Fibroblast of lung (primary cell): ENCODE measurements at regions not wholly inside any gene's neighbourhood (a gene's known extent, or its start where the extent isn't known, plus 50 kb on each side); places are given as distances from the start of the nearest gene placed in this dataset.

Experiments used
- CTCF ChIP-seq, 2 donors: IDR thresholded peaks in 1 of 2; conservative IDR thresholded peaks in 1 of 2; 1 replicate in 1 of 2; 2 replicates in 1 of 2; pipeline ENCODE4 v1.5.1; 2011 to 2012; ENCODE audit warnings: low read length in 2 of 2, control low read depth in 1 of 2, inconsistent platforms in 1 of 2, low read depth in 1 of 2, mild to moderate bottlenecking in 1 of 2
- EZH2 ChIP-seq: IDR thresholded peaks from 2 replicates; pipeline ENCODE4 v1.5.1; 2012; ENCODE audit warnings: low read length, control low read depth, mild to moderate bottlenecking; ENCODE audit errors: missing control alignments

DNA sequence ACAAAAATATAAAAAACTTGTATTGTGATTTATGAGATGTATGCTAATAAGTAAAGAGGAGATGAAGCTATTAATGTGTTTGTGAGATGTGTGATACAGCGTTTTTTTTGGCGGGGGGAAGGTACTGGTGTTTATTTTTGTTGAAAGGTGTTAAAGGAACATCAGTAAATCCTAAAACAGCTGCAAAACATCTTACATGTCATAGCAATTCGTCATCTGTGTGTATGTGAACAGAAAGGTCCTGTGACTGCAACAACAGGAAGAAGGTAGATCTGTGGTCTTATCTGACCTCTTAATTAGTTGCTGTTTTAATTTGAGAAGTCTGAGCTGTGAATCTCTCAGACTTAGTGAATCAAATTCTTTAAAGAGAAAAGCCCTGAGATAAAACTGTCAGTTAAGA is 1041.1 kb downstream of the JRKL start:
- TF ChIP-seq CTCF (conservative IDR thresholded peaks at IDR 0.05 in 1 of 2, IDR thresholded peaks at IDR 0.05 in 1 of 2; ENCODE audit: low read depth in 1 of 2, low read length in 2 of 2) (no peak), EZH2 (no peak)
